Mucosa of descending colon (tissue), 3 donors: ENCODE measurements at regions not wholly inside any gene's neighbourhood (a gene's known extent, or its start where the extent isn't known, plus 50 kb on each side); places are given as distances from the start of the nearest gene placed in this dataset.

ENCODE experiments used
- ATAC-seq: fragments of 200-7000 bp; cut with Tn5 transposase; one replicate; pipeline ENCODE4 v1.9.1; 2020; ENCODE audit warnings: mild to moderate bottlenecking, moderate library complexity
- DNase-seq, 3 donors: peaks; one replicate each; pipeline ENCODE4 v3.0.0-alpha.2; 2020
- H3K36me3 ChIP-seq: fragments of 200-600 bp; one replicate; pipeline ENCODE4 v1.8.0; 2021; ENCODE audit warnings: low read depth, mild to moderate bottlenecking
- H3K4me1 ChIP-seq: fragments of 200-600 bp; one replicate; pipeline ENCODE4 v1.8.0; 2021; ENCODE audit warnings: low read depth, mild to moderate bottlenecking
- H3K4me3 ChIP-seq: fragments of 200-600 bp; one replicate; pipeline ENCODE4 v1.8.0; 2021; ENCODE audit warnings: mild to moderate bottlenecking
- H3K9me3 ChIP-seq: fragments of 200-600 bp; one replicate; pipeline ENCODE4 v1.8.0; 2021; ENCODE audit warnings: mild to moderate bottlenecking
- intact Hi-C, 2 donors: fragments of 100-400 bp; cut with DNase I in 1 of 2; cut with micrococcal nuclease in 1 of 2; formaldehyde crosslinking; loops; one replicate each; pipeline versions ENCODE4 v1.11.0 to v1.11.1; 2022; cut with DNase I, micrococcal nuclease
- TF ChIP-seq, protein P1 (sequence below): fragments of 200-600 bp; IDR thresholded peaks from one replicate; pipeline ENCODE4 v1.8.0; 2022; ENCODE audit warnings: antibody characterized with exemption, mild to moderate bottlenecking
- donor health status: DM: no; HTN: no; CAD: no; lungs with moderate emphysema.
- donor health status: DM: no; HTN: no; CAD: no.
- donor health status: DM: no; HTN: yes; CAD: no.

DNA sequence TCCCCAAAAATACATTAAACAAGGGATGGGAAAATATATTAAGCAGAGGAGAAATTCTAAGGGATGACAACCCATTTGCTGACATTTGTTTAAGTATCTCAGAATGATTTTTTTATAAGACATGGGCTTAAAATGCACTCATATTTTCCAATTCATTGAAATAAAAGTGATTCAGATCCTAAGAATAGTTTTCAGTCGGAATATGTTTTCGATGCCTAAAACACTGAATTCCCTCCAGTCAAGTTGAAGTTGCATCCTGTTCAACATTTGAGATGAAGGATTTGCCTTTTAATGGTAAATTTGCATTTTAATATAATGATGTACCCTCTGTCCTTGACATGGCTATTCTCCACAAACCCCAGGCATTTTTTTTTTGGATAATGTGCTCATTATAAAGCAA lies 79.3 kb downstream of the PTCHD4 start:
- H3K4me3 ChIP-seq: no peak overlapping the region
- H3K4me1 ChIP-seq: no peaks in the 10 kb centered on the region
- no peak for DNase-seq
- TF ChIP-seq, protein P1, sequence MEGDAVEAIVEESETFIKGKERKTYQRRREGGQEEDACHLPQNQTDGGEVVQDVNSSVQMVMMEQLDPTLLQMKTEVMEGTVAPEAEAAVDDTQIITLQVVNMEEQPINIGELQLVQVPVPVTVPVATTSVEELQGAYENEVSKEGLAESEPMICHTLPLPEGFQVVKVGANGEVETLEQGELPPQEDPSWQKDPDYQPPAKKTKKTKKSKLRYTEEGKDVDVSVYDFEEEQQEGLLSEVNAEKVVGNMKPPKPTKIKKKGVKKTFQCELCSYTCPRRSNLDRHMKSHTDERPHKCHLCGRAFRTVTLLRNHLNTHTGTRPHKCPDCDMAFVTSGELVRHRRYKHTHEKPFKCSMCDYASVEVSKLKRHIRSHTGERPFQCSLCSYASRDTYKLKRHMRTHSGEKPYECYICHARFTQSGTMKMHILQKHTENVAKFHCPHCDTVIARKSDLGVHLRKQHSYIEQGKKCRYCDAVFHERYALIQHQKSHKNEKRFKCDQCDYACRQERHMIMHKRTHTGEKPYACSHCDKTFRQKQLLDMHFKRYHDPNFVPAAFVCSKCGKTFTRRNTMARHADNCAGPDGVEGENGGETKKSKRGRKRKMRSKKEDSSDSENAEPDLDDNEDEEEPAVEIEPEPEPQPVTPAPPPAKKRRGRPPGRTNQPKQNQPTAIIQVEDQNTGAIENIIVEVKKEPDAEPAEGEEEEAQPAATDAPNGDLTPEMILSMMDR: no peak
- no peak for ATAC-seq
- intact Hi-C loops: no loop called here
- H3K36me3 ChIP-seq: no peaks in the 10 kb centered on the region
- no peaks in the 10 kb centered on the region for H3K9me3 ChIP-seq

DNA sequence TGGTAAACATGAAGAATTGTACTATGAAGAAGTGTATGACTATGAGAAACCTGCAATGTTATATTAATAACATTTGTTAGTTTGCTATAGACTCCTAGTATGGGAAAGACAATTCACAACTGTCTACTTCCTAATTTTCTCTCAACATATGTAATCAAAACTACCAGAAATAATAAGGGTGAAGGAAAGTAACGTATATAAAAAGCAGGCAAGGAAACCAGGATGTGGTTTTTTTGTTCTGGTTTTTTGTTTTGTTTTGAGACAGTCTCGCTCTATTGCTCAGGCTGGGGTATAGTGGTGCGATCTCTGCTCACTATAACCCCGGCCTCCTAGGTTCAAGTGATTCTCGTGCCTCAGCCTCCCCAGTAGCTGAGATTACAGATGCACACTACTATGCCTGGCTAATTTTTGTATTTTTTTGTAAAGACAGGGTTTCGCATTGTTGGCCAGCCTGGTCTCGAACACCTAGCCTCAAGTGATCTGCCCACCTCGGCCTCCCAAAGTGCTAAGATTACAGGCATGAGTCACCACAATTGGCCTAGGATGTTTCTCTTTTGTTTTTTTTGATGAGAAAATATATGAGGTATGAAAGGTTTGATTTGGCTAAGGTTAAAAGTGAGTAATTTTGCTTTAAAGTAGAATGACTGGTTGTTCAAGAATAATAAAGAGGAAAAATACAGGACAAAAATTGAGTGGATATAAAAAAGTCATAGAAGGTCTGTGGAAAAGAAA lies 83.1 kb downstream of the PTCHD4 start:
- Histone ChIP-seq H3K9me3 (no peaks in the 10 kb centered on the region), H3K4me3 (no peak overlapping the region), H3K4me1 (no peaks in the 10 kb centered on the region), H3K36me3 (no peaks in the 10 kb centered on the region)
- no peak for DNase-seq
- intact Hi-C loops: no loop called here
- TF ChIP-seq, protein P1: no peak
- no peak for ATAC-seq

DNA sequence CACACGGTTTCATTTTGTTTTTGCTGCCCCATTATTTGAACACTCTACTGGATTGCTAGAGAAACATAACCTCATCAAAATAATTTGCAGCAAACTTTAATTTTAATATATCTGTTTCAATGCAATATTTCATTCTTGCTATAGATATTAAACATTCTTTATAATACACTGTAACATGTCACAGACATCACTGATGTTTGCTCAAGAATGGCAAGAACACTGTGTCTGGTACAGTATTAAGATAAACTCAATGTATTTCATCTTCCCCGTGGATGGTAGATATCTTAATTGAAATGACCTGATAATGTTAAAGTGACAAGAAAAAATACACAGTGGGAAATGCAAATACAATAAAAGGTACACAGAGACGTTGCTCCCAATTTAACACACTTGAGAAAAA lies 86.0 kb downstream of the PTCHD4 start:
- ATAC-seq (no peak), DNase-seq (no peak)
- no peaks in the 10 kb centered on the region for H3K4me1 ChIP-seq
- H3K4me3 ChIP-seq: no peak overlapping the region
- H3K36me3 ChIP-seq: no peaks in the 10 kb centered on the region
- TF ChIP-seq, protein P1: no peak
- no peaks in the 10 kb centered on the region for H3K9me3 ChIP-seq
- intact Hi-C loops: no loop called here

DNA sequence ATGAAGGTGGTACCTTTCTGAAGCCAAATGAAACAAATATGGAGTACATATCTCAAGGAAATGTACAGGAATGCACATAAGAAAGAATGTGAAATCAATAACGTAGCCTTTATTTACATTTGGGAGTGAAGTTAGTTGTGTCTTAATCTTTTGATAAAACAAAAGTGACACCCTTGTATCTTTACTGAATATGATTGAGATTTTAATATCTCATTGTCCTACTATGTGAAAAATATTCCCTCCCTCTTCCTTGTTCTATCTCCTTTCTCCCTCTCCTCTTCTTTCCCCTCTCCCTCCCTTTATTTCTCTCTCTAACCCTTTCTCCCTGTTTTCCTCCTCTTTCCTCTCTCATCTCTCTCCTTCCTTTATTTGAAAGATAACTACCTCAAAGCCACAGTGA lies 89.1 kb downstream of the PTCHD4 start:
- Histone ChIP-seq H3K36me3 (no peaks in the 10 kb centered on the region), H3K9me3 (no peaks in the 10 kb centered on the region), H3K4me1 (no peaks in the 10 kb centered on the region), H3K4me3 (no peak overlapping the region)
- TF ChIP-seq, protein P1: no peak
- intact Hi-C loops: no loop called here
- DNase-seq (no peak), ATAC-seq (no peak)

DNA sequence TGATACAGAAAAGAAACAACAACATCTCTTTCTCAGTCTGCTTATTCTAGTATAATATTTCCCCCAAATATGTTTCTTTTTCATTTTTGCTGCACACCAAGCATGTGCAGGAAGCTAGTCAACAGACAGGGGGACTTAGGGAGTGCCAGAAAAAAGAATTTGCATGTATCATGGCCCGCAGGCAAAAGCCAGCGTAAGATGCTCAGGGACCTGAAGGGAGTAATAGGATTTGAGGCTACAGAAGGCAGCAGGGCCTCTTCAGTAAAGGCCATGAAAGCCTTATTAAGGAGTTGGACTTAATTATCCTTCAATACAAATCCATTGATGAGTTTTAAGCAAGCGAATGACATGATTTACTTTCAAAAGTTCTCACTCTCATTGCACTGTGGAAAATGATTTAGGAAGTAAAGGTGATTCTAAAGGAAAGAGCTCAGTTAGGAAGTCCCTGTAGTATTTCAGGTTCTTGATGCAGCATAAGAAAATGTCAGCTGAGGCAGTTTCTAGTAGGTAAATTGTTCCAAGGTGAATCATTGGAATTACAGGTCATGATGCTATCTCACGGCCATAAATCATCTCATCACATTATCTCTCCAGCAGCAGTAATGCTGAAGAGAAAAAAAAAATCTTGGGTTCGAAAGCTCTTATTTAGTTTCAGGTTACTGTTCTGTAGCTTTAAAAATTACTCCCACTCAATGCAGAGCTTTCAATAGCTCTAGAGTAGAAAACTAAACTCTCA lies 94.8 kb downstream of the PTCHD4 start:
- ATAC-seq: no peak
- H3K4me1 ChIP-seq: no peaks in the 10 kb centered on the region
- no peaks in the 10 kb centered on the region for H3K9me3 ChIP-seq
- H3K36me3 ChIP-seq: no peaks in the 10 kb centered on the region
- intact Hi-C loops: no loop called here
- DNase-seq: no peak
- H3K4me3 ChIP-seq: no peak overlapping the region
- TF ChIP-seq, protein P1: no peak
